HG03108 (cell line): ENCODE measurements at regions not wholly inside any gene's neighbourhood (a gene's known extent, or its start where the extent isn't known, plus 50 kb on each side); places are given as distances from the start of the nearest gene placed in this dataset.

Experiments used
- ATAC-seq: cut with Tn5 transposase; IDR thresholded peaks from one replicate; pipeline ENCODE4 v1.9.1; 2021; ENCODE audit warnings: moderate library complexity; ENCODE audit not compliant: unreplicated experiment

GRCh38 chr4:80145739-80146138 is 51.6 kb upstream of the PRDM8 start:
- no peak for ATAC-seq

GRCh38 chr4:80144676-80145470 is 52.4 kb upstream of the PRDM8 start:
- ATAC-seq = no peak

- no peak for ATAC-seq
These were observed 54.0 kb upstream of the PRDM8 start for GRCh38 chr4:80143307-80143679.

- no peak for ATAC-seq
These were observed 54.7 kb upstream of the PRDM8 start for GRCh38 chr4:80142394-80143306.

GRCh38 chr4:80141543-80141942 is 55.8 kb upstream of the PRDM8 start:
- no peak for ATAC-seq

GRCh38 chr4:80140194-80140593 is 57.1 kb upstream of the PRDM8 start:
- ATAC-seq = no peak

- no peak for ATAC-seq
These were observed 57.6 kb upstream of the PRDM8 start for GRCh38 chr4:80139671-80140070.

- ATAC-seq = peak; percentile 97
These were observed 58.5 kb upstream of the PRDM8 start for GRCh38 chr4:80138551-80139538.

GRCh38 chr4:80137631-80138030 is 59.7 kb upstream of the PRDM8 start:
- no peak for ATAC-seq

- ATAC-seq = no peak
These were observed 61.0 kb upstream of the PRDM8 start for GRCh38 chr4:80136270-80136669.

- no peak for ATAC-seq
These were observed 61.6 kb upstream of the PRDM8 start for GRCh38 chr4:80135702-80136058.

GRCh38 chr4:80134936-80135701 is 62.1 kb upstream of the ANTXR2 start:
- no peak for ATAC-seq

GRCh38 chr4:80133240-80133783 is 60.3 kb upstream of the ANTXR2 start:
- ATAC-seq = no peak

- no peak for ATAC-seq
These were observed 56.8 kb upstream of the ANTXR2 start for GRCh38 chr4:80129785-80130184.

GRCh38 chr4:80128941-80129340 is 55.9 kb upstream of the ANTXR2 start:
- ATAC-seq = no peak

GRCh38 chr4:80127870-80128419 is 54.9 kb upstream of the ANTXR2 start:
- no peak for ATAC-seq

GRCh38 chr4:80126435-80126834 is 53.4 kb upstream of the ANTXR2 start:
- ATAC-seq = no peak

- no peak for ATAC-seq
These were observed 52.5 kb upstream of the ANTXR2 start for GRCh38 chr4:80125252-80126177.
